OCI-LY1 (cell line): ENCODE measurements at regions not wholly inside any gene's neighbourhood (a gene's known extent, or its start where the extent isn't known, plus 50 kb on each side); places are given as distances from the start of the nearest gene placed in this dataset.

Source experiments
- H2AFZ ChIP-seq: fragments of 200-600 bp; sonication (generic), shearing (Covaris generic); 2 replicates; pipeline ENCODE4 v1.6.0; 2014; ENCODE audit warnings: antibody characterized with exemption, mild to moderate bottlenecking, low read length
- H3F3A ChIP-seq: fragments of 200-600 bp; sonication (generic), shearing (Covaris generic); 2 replicates; pipeline ENCODE4 v1.6.0; 2014; ENCODE audit warnings: mild to moderate bottlenecking, antibody characterized with exemption, low read length, moderate library complexity; ENCODE audit not compliant: insufficient read depth
- H3K27ac ChIP-seq: fragments of 200-600 bp; sonication (generic); 2 replicates; pipeline ENCODE4 v1.5.1; 2014; ENCODE audit warnings: low read length, mixed run types, mild to moderate bottlenecking, low read depth; ENCODE audit not compliant: poor library complexity, severe bottlenecking
- H3K27me3 ChIP-seq: fragments of 200-600 bp; sonication (generic); 2 replicates; pipeline ENCODE4 v1.6.0; 2014; ENCODE audit warnings: antibody characterized with exemption, mild to moderate bottlenecking, low read length, moderate library complexity; ENCODE audit not compliant: insufficient read depth
- H3K36me3 ChIP-seq: fragments of 200-600 bp; sonication (generic); 2 replicates; pipeline ENCODE4 v1.6.1; 2014; ENCODE audit warnings: mild to moderate bottlenecking, antibody characterized with exemption, low read length, moderate library complexity, mixed read lengths; ENCODE audit not compliant: insufficient read depth
- H3K4me1 ChIP-seq: fragments of 200-600 bp; sonication (generic); 2 replicates; pipeline ENCODE4 v1.5.1; 2014; ENCODE audit warnings: mild to moderate bottlenecking, low read length, moderate library complexity; ENCODE audit not compliant: insufficient read depth, severe bottlenecking
- H3K4me2 ChIP-seq: fragments of 200-600 bp; sonication (generic), shearing (Covaris generic); 2 replicates; pipeline ENCODE4 v1.6.1; 2014; ENCODE audit warnings: low read length
- H3K4me3 ChIP-seq: fragments of 200-600 bp; sonication (generic); 2 replicates; pipeline ENCODE4 v1.5.1; 2014; ENCODE audit warnings: low read length, low read depth, mild to moderate bottlenecking, mixed read lengths; ENCODE audit not compliant: poor library complexity, severe bottlenecking
- H3K79me2 ChIP-seq: fragments of 200-600 bp; shearing (Covaris generic); 2 replicates; pipeline ENCODE4 v1.6.1; 2016; ENCODE audit warnings: mixed run types, low read length, mixed read lengths; ENCODE audit not compliant: insufficient read depth
- H3K9ac ChIP-seq: fragments of 200-600 bp; sonication (generic), shearing (Covaris generic); 2 replicates; pipeline ENCODE4 v1.6.1; 2014; ENCODE audit warnings: mild to moderate bottlenecking, low read length, mixed read lengths
- H3K9me2 ChIP-seq: fragments of 200-600 bp; sonication (generic), shearing (Covaris generic); 2 replicates; pipeline ENCODE4 v1.6.1; 2014; ENCODE audit warnings: low read depth, mild to moderate bottlenecking, low read length, mixed read lengths
- H3K9me3 ChIP-seq: fragments of 200-600 bp; shearing (Covaris generic); 2 replicates; pipeline ENCODE4 v1.6.1; 2014; ENCODE audit warnings: low read length, mixed read lengths
- H4K20me1 ChIP-seq: fragments of 200-600 bp; sonication (generic), shearing (Covaris generic); 2 replicates; pipeline ENCODE4 v1.6.0; 2016; ENCODE audit warnings: mild to moderate bottlenecking, low read length; ENCODE audit not compliant: insufficient read depth
- EZH2 ChIP-seq: fragments of 200-600 bp; sonication (generic), shearing (Covaris generic); IDR thresholded peaks from 2 replicates; pipeline ENCODE4 v1.8.0; 2017; ENCODE audit warnings: borderline replicate concordance, mixed run types, mild to moderate bottlenecking, antibody characterized with exemption, low read length, moderate library complexity, mixed read lengths
- TF ChIP-seq, protein P1 (sequence below): fragments of 200-600 bp; sonication (generic), shearing (Covaris generic); IDR thresholded peaks from 2 replicates; pipeline ENCODE4 v1.5.1; 2017; ENCODE audit warnings: mild to moderate bottlenecking, antibody characterized with exemption, low read length, moderate library complexity, mixed read lengths

DNA sequence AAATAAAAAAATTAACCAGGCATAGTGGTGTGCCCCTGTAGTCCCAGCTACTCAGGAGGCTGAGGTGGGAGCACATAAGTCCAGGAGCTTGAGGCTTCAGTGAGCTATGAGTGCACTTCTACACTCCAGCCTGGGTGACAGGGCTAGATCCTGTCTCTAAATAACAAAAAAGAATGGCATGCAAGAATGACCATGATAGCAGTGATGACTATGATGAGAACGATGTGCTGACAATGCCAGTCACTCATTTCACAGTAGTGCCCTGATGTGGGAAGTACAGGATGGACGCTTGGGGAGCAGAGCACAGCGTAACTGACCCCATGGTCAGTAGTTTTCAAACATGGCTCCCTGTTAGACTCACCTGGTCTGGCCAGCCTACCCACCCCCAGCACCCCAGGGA is 139.1 kb downstream of the VAPA start:
- TF ChIP-seq EZH2 = no peak
- TF ChIP-seq, protein P1, sequence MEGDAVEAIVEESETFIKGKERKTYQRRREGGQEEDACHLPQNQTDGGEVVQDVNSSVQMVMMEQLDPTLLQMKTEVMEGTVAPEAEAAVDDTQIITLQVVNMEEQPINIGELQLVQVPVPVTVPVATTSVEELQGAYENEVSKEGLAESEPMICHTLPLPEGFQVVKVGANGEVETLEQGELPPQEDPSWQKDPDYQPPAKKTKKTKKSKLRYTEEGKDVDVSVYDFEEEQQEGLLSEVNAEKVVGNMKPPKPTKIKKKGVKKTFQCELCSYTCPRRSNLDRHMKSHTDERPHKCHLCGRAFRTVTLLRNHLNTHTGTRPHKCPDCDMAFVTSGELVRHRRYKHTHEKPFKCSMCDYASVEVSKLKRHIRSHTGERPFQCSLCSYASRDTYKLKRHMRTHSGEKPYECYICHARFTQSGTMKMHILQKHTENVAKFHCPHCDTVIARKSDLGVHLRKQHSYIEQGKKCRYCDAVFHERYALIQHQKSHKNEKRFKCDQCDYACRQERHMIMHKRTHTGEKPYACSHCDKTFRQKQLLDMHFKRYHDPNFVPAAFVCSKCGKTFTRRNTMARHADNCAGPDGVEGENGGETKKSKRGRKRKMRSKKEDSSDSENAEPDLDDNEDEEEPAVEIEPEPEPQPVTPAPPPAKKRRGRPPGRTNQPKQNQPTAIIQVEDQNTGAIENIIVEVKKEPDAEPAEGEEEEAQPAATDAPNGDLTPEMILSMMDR = no peak
- H3K79me2 ChIP-seq = no peaks in the 10 kb centered on the region
- H3K36me3 ChIP-seq = no peaks in the 10 kb centered on the region
- H3K4me2 ChIP-seq = no peak overlapping the region
- no peaks in the 10 kb centered on the region for H3F3A ChIP-seq
- no peaks in the 10 kb centered on the region; the same call in 1 of the 2 replicates for H3K27me3 ChIP-seq
- H3K4me1 ChIP-seq = no peaks in the 10 kb centered on the region
- H3K9me2 ChIP-seq = no peaks in the 10 kb centered on the region
- H3K9me3 ChIP-seq = no peaks in the 10 kb centered on the region
- H3K9ac ChIP-seq = no peak overlapping the region
- H4K20me1 ChIP-seq = no peaks in the 10 kb centered on the region
- H3K4me3 ChIP-seq = no peak overlapping the region
- H2AFZ ChIP-seq = no peak overlapping the region
- no peak overlapping the region for H3K27ac ChIP-seq

DNA sequence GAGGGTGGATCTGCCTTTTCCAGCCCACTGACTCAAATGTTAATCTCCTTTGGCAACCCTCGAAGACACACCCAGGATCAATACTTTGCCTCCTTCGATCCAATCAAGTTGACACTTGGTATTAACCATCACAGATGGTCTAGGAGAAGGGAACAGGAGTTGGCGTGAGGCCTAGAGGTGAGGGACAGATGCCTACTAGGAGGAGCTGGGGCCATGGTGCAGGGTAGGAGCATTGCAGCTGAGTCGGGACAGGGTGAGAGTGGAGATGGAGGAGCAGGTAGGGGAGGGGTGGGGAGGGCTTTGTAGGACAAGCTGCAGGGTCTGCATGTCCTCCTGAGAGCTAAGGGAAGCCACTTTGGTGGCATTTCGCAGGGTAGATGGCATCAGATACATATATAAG is 140.0 kb downstream of the VAPA start:
- H3K9ac ChIP-seq = no peak overlapping the region
- no peaks in the 10 kb centered on the region for H3K9me3 ChIP-seq
- H3K27me3 ChIP-seq = no peaks in the 10 kb centered on the region; the same call in 1 of the 2 replicates
- H3K79me2 ChIP-seq = no peaks in the 10 kb centered on the region
- no peaks in the 10 kb centered on the region for H3K36me3 ChIP-seq
- TF ChIP-seq, protein P1 = no peak
- no peak for TF ChIP-seq EZH2
- no peak overlapping the region for H3K4me2 ChIP-seq
- no peaks in the 10 kb centered on the region for H3K4me1 ChIP-seq
- no peak overlapping the region for H3K4me3 ChIP-seq
- H3K27ac ChIP-seq = no peak overlapping the region
- no peaks in the 10 kb centered on the region for H3F3A ChIP-seq
- no peak overlapping the region for H2AFZ ChIP-seq
- H4K20me1 ChIP-seq = no peaks in the 10 kb centered on the region
- H3K9me2 ChIP-seq = no peaks in the 10 kb centered on the region

DNA sequence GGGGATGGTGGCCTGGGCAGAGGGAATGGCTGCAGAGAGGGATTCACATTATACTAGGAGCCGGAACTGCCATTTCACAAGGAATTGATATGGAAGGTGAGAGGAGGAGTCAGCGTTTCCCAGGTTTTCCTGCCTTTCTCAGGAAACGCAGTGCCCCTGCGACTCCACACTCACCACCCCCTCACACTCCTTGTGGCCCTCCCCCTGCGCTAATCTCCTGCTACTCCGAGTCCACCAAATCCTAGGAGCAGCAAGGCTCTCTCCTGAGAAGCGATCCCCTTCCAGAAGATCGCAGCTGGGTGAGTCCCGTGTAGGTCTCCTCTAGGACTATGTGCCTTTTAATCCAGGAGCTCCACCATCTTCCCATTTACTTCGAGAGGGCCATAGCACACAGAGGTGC is 140.6 kb downstream of the VAPA start:
- no peaks in the 10 kb centered on the region; the same call in 1 of the 2 replicates for H3K27me3 ChIP-seq
- no peaks in the 10 kb centered on the region for H3K79me2 ChIP-seq
- H3F3A ChIP-seq = no peaks in the 10 kb centered on the region
- H3K4me3 ChIP-seq = no peak overlapping the region
- no peak overlapping the region for H2AFZ ChIP-seq
- H4K20me1 ChIP-seq = no peaks in the 10 kb centered on the region
- no peaks in the 10 kb centered on the region for H3K36me3 ChIP-seq
- H3K27ac ChIP-seq = no peak overlapping the region
- no peak overlapping the region for H3K4me2 ChIP-seq
- H3K9me3 ChIP-seq = no peaks in the 10 kb centered on the region
- no peak overlapping the region for H3K9ac ChIP-seq
- H3K9me2 ChIP-seq = no peaks in the 10 kb centered on the region
- TF ChIP-seq EZH2 = no peak
- TF ChIP-seq, protein P1 = no peak
- H3K4me1 ChIP-seq = no peaks in the 10 kb centered on the region
